BJ (cell line): ENCODE measurements at regions not wholly inside any gene's neighbourhood (a gene's known extent, or its start where the extent isn't known, plus 50 kb on each side); places are given as distances from the start of the nearest gene placed in this dataset.

Source experiments
- CTCF ChIA-PET: fragments of 350-600 bp; formaldehyde crosslinking; extraction: SDS; loops from one replicate; lab custom pipeline; 2021; ENCODE audit warnings: antibody characterized with exemption, inconsistent platforms; lab: Yijun Ruan, JAX
- POLR2A ChIA-PET: fragments of 300-600 bp; sonication (Branson Sonifier 250); formaldehyde crosslinking; extraction: SDS; loops from one replicate; lab custom pipeline; 2021; ENCODE audit warnings: antibody characterized with exemption; lab: Charles Lee
- DNase-seq: peaks from one replicate; pipeline ENCODE4 v3.0.0-alpha.2; 2011; ENCODE audit warnings: low read depth
- H3K27me3 ChIP-seq: 2 replicates; pipeline ENCODE4 v1.6.0; 2011; ENCODE audit warnings: low read length; ENCODE audit not compliant: control insufficient read depth, insufficient read depth
- H3K36me3 ChIP-seq: 2 replicates; pipeline ENCODE4 v1.5.1; 2011; ENCODE audit warnings: low read length; ENCODE audit not compliant: control insufficient read depth, insufficient read depth
- H3K4me3 ChIP-seq: 2 replicates; pipeline ENCODE4 v1.5.1; 2011; ENCODE audit warnings: low read depth, mild to moderate bottlenecking, control low read depth, low read length
- TF ChIP-seq, protein P1 (sequence below): IDR thresholded peaks from 2 replicates; pipeline ENCODE4 v1.5.1; 2011; ENCODE audit warnings: low read depth, mild to moderate bottlenecking, control low read depth, inconsistent platforms, low read length, moderate library complexity; ENCODE audit not compliant: insufficient read depth

DNA sequence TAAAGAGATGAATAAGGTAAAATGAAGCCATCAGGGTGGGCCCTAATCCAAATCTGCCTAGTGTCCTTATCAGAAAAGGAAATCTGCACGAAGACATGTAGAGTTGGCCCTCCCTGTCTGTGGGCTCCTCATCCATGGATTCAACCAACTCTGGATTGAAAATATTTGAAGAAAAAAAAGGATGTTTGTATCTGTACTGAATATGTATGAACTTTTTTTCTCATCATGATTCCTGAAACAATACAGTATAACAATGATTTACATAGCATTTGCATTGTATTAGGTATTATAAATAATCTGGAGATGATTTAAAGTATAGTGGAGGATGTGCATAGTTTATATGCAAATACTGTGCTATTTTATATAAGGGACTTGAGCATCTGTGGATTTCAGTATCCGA lies 59.0 kb upstream of the SMAD6 start:
- CTCF ChIA-PET: no interaction called here
- Histone ChIP-seq H3K36me3 (no peaks in the 10 kb centered on the region), H3K27me3 (no peaks in the 10 kb centered on the region), H3K4me3 (no peak overlapping the region)
- DNase-seq: no peak
- TF ChIP-seq, protein P1, sequence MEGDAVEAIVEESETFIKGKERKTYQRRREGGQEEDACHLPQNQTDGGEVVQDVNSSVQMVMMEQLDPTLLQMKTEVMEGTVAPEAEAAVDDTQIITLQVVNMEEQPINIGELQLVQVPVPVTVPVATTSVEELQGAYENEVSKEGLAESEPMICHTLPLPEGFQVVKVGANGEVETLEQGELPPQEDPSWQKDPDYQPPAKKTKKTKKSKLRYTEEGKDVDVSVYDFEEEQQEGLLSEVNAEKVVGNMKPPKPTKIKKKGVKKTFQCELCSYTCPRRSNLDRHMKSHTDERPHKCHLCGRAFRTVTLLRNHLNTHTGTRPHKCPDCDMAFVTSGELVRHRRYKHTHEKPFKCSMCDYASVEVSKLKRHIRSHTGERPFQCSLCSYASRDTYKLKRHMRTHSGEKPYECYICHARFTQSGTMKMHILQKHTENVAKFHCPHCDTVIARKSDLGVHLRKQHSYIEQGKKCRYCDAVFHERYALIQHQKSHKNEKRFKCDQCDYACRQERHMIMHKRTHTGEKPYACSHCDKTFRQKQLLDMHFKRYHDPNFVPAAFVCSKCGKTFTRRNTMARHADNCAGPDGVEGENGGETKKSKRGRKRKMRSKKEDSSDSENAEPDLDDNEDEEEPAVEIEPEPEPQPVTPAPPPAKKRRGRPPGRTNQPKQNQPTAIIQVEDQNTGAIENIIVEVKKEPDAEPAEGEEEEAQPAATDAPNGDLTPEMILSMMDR: no peak
- POLR2A ChIA-PET: no interaction called here

DNA sequence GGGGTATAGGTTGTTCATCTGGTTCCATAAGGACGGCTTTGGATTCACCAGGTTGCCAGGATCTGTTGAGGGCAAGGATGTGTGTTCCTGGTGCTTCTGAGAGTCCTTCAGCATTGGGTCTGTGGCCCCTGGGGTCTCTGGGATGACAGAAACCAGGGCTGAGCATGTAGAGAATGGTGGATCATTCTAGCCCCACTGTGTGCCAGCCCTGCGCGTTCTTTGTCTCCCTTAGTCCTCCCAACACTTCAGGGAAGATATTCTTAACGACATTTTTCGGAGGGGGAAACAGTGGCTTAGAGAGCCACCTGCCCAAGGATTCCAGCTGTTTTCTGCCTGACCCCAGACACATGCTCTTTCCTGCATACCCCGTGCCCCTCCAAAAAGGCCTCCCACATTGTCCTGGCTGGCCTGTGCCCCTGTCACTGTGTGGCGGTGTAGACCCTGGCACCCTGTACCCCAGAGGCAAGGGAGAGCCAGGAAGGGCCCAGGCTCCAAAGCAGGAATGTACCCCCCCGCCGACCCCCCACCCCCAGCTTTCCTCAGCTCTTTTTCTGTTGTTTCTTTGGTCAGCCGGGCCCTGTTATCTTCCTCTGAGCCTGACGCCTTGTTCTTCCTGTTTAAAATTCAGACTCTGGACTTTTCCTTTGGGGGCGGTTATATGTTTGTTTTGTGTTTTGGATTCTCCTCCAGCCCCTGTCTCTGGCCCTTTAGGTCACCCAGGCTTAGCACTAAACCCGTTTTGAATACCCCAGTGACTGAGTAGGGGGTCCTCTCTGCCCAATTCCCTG lies 57.8 kb upstream of the SMAD6 start:
- ChIA-PET CTCF (interaction anchor here (0.7 kb wide), 1 partner anchor 9 kb away, joined by 3 read pairs; no protein-coding TSS in a partner anchor), POLR2A (no interaction called here)
- Histone ChIP-seq H3K4me3 (no peak overlapping the region), H3K27me3 (no peaks in the 10 kb centered on the region), H3K36me3 (no peaks in the 10 kb centered on the region)
- TF ChIP-seq, protein P1: no peak
- DNase-seq: no peak

DNA sequence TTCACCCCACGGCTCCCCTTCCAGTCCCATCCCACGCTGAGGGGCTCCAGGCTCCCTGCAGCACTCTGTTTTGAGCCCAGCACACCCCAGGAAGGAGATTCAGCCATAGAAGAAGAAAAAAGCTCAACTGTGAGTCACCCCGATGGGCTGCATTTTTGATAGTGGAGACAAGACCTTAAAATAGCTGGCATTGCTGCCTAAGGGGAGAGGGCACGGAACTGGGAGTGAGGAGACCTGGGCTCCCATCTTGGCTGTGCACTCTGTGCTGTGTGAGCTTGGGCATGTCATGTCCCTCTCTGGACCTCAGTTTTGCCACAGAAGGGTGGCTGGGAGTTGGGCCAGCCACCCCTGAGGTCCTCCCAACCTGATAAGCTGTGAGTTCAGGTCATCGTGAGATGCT lies 57.2 kb upstream of the SMAD6 start:
- CTCF ChIA-PET: no interaction called here
- no peak for DNase-seq

DNA sequence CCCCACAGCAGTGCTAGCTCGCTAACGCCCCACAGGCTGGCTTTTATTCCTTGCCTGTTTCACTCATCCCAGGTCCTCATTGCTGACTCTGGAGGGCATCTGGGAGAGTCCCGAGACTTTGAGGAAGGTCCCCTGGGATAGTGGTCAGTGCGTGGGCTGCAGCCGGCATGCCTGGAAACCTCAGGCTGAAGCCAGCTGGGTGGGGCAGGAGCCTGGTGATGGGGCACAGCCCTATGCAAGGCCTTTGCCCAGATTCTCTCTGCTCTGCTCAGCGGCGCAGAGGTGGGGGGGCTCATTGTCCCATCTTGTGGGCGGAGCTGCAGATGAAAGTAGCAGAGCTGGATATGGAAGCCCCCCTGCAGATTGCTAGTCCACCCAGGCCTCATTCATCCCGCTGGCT lies 55.7 kb upstream of the SMAD6 start:
- POLR2A ChIA-PET: no interaction called here

More for the DNA sequence above, 57.2 kb upstream of the SMAD6 start:
- Histone ChIP-seq H3K36me3 (no peaks in the 10 kb centered on the region), H3K4me3 (no peak overlapping the region), H3K27me3 (no peaks in the 10 kb centered on the region)
- TF ChIP-seq, protein P1: no peak
- POLR2A ChIA-PET: no interaction called here

DNA sequence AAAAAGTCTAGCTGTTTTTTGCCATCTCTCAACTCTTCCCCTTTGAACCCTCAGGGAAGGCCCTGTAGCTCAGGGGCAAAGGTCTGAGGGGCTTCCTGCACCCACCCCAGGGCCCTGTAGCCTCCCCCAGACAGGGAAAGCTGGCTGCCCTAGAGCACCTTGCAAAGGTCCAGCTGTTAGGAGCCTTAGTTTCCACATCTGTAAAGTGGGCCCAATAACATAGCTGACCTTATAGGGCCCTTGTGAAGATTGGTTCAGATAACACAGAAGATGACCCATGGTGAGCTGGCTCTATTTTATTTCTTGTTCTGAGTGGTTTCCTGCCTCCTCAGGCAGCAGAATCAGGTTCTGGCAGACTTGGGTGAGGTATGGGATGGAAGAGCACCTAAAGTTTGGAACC lies 55.2 kb upstream of the SMAD6 start:
- no peak for DNase-seq
- ChIA-PET CTCF (interaction anchor here (1.2 to 1.5 kb wide), 2 partner anchors 30 to 51 kb away, joined by 3 to 5 read pairs; no protein-coding TSS in a partner anchor), POLR2A (no interaction called here)
- Histone ChIP-seq H3K4me3 (no peak overlapping the region), H3K36me3 (no peaks in the 10 kb centered on the region), H3K27me3 (no peaks in the 10 kb centered on the region)
- TF ChIP-seq, protein P1: no peak

More for the DNA sequence above, 55.7 kb upstream of the SMAD6 start:
- H3K36me3 ChIP-seq: no peaks in the 10 kb centered on the region
- TF ChIP-seq, protein P1: no peak
- no peak for DNase-seq
- no peaks in the 10 kb centered on the region for H3K27me3 ChIP-seq
- no peak overlapping the region for H3K4me3 ChIP-seq
- CTCF ChIA-PET: interaction anchor here (1.2 to 1.5 kb wide), 2 partner anchors 29 to 51 kb away, joined by 3 to 5 read pairs; no protein-coding TSS in a partner anchor
